Osteocyte (in vitro differentiated cells): ENCODE measurements at regions not wholly inside any gene's neighbourhood (a gene's known extent, or its start where the extent isn't known, plus 50 kb on each side); places are given as distances from the start of the nearest gene placed in this dataset.

Experiments
- DNase-seq: peaks from one replicate; pipeline ENCODE4 v3.0.0; 2021; ENCODE audit warnings: mixed read lengths; ENCODE audit not compliant: unreplicated experiment; ENCODE audit errors: extremely low spot score
- H3K27ac Mint-ChIP-seq: one replicate; pipeline ENCODE4 v1.8.0; 2021; ENCODE audit warnings: mild to moderate bottlenecking, mixed read lengths; ENCODE audit not compliant: unreplicated experiment
- H3K27me3 Mint-ChIP-seq: one replicate; pipeline ENCODE4 v1.8.0; 2021; ENCODE audit warnings: mixed read lengths; ENCODE audit not compliant: unreplicated experiment
- H3K36me3 Mint-ChIP-seq: one replicate; pipeline ENCODE4 v1.8.0; 2021; ENCODE audit warnings: mixed read lengths; ENCODE audit not compliant: unreplicated experiment
- H3K4me1 Mint-ChIP-seq: one replicate; pipeline ENCODE4 v1.8.0; 2021; ENCODE audit warnings: mixed read lengths; ENCODE audit not compliant: unreplicated experiment
- H3K4me3 Mint-ChIP-seq: one replicate; pipeline ENCODE4 v1.8.0; 2021; ENCODE audit warnings: mild to moderate bottlenecking, moderate library complexity, mixed read lengths; ENCODE audit not compliant: unreplicated experiment
- H3K9me3 Mint-ChIP-seq: one replicate; pipeline ENCODE4 v1.8.0; 2021; ENCODE audit warnings: mixed read lengths; ENCODE audit not compliant: unreplicated experiment
- TF ChIP-seq, protein P1 (sequence below): fragments of 200-600 bp; sonication (generic); IDR thresholded peaks from 2 replicates; pipeline ENCODE4 v1.5.0; 2021; ENCODE audit warnings: antibody characterized with exemption, mild to moderate bottlenecking, moderate library complexity

DNA sequence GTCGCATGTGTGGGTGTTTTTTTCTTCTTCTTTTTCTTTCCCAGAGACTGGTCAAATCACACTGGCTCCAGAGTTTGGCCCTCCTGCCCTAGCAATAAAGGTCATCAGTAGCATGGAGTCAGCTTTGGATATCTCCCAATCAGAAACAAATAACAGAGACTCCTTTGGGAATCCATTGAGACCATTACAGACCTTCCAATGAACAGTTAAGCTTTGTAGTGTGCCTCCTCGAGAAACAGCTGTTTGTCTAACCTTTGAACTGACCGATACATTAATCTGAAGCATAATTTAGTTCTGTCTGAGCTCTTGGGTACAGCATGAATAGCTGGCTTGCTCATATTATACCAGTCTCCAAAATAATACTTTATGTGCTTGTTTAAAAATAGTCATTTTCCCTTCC lies 1103.2 kb downstream of the GATA3 start:
- Mint-ChIP-seq H3K27me3 (no peaks in the 10 kb centered on the region), H3K36me3 (no peaks in the 10 kb centered on the region), H3K4me1 (no peaks in the 10 kb centered on the region), H3K9me3 (peaks cover 20% of the 10 kb centered on the region), H3K27ac (no peak overlapping the region), H3K4me3 (no peak overlapping the region)
- TF ChIP-seq, protein P1, sequence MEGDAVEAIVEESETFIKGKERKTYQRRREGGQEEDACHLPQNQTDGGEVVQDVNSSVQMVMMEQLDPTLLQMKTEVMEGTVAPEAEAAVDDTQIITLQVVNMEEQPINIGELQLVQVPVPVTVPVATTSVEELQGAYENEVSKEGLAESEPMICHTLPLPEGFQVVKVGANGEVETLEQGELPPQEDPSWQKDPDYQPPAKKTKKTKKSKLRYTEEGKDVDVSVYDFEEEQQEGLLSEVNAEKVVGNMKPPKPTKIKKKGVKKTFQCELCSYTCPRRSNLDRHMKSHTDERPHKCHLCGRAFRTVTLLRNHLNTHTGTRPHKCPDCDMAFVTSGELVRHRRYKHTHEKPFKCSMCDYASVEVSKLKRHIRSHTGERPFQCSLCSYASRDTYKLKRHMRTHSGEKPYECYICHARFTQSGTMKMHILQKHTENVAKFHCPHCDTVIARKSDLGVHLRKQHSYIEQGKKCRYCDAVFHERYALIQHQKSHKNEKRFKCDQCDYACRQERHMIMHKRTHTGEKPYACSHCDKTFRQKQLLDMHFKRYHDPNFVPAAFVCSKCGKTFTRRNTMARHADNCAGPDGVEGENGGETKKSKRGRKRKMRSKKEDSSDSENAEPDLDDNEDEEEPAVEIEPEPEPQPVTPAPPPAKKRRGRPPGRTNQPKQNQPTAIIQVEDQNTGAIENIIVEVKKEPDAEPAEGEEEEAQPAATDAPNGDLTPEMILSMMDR: no peak
- DNase-seq: no peak

DNA sequence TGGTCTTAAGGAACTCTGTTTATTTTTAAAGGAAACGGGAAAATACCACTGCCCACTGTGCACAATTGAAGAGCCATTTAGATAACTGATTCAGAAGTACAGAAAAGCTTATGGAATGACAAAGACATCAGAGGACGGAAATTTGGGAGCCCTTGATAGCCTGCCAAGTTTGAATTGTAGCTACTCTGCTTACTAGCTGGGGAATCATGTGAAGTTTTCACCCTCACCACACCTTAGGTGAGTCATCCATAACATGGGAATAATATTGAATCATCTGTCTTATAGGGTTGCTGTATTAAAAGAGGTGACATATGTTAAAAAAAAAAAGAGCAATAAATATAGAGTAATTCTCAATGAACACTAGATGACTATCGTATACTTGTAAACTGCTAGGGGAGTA lies 1104.2 kb downstream of the GATA3 start:
- no peaks in the 10 kb centered on the region for H3K27me3 Mint-ChIP-seq
- H3K36me3 Mint-ChIP-seq: no peaks in the 10 kb centered on the region
- TF ChIP-seq, protein P1: no peak
- no peak overlapping the region for H3K27ac Mint-ChIP-seq
- no peak overlapping the region for H3K4me3 Mint-ChIP-seq
- H3K9me3 Mint-ChIP-seq: peaks cover 25% of the 10 kb centered on the region
- no peak for DNase-seq
- no peaks in the 10 kb centered on the region for H3K4me1 Mint-ChIP-seq

DNA sequence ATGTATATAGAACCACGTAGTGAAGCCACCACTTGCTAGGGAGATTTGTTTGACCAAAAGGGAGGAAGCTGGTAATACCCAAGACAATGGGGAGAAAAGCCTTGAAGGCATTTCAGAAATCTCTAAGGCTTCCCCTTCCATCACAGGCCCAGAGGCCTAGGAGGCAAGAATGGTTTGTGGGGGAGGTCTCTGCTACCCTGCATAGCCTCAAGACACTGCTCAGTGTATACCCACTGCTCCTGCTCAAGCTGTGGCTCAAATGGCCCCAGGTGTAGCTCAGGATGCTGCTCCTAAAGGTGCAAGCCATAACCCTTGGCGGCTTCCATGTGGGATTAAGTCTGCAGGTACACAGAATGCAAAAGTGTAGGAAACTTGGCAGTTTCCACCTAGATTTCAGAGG lies 1105.8 kb downstream of the GATA3 start:
- H3K4me1 Mint-ChIP-seq: no peaks in the 10 kb centered on the region
- TF ChIP-seq, protein P1: no peak
- H3K27me3 Mint-ChIP-seq: no peaks in the 10 kb centered on the region

DNA sequence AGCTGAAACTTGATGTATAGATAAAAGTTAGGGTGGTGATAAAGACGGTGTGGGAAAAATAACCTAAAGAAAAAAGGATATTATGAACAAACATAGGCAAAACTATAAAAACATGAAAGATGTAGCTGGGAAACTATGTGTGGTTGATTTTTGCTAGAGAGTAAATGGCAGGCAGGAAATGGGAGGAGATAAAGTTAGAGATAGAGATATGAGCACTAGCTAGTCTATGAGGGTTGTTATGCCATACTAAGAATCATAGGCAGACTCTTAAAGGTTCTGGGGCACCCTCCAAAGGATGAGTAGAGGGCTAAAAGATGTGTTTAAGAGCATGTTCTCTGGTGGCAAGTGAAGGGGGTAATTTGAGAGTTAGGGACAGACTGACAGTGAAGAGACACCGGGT lies 1109.2 kb downstream of the GATA3 start:
- Mint-ChIP-seq H3K27ac (no peak overlapping the region), H3K27me3 (no peaks in the 10 kb centered on the region), H3K9me3 (peaks cover 24% of the 10 kb centered on the region), H3K4me1 (no peaks in the 10 kb centered on the region), H3K4me3 (no peak overlapping the region), H3K36me3 (no peaks in the 10 kb centered on the region)
- TF ChIP-seq, protein P1: no peak
- DNase-seq: no peak

More for the DNA sequence above, 1105.8 kb downstream of the GATA3 start:
- Mint-ChIP-seq H3K27ac (no peak overlapping the region), H3K36me3 (no peaks in the 10 kb centered on the region), H3K9me3 (peaks cover 33% of the 10 kb centered on the region), H3K4me3 (no peak overlapping the region)
- no peak for DNase-seq

DNA sequence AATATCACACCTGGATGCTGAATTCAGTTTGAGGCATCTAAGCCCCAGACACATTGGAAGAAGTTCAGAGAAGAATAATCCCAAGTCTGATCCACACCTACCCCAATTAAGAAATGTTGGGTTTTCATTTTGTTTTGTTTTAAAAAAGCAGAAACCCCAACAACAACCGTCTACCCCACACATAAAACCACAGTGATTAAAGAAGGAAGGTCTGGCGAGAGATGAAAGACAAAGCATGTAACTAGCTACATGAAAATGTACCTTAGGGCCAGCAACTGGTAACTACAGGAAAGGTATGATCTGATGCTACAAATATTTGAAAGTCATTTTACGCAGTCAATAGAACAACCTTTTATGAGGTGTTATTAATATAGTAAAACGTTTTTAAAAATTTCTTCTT lies 1112.3 kb downstream of the GATA3 start:
- Mint-ChIP-seq H3K36me3 (no peaks in the 10 kb centered on the region), H3K4me1 (no peaks in the 10 kb centered on the region)

More for the DNA sequence above, 1112.3 kb downstream of the GATA3 start:
- Mint-ChIP-seq H3K9me3 (peaks cover 20% of the 10 kb centered on the region), H3K27ac (no peak overlapping the region), H3K27me3 (no peaks in the 10 kb centered on the region), H3K4me3 (no peak overlapping the region)
- TF ChIP-seq, protein P1: no peak
- DNase-seq: no peak
